H1 (cell line): ENCODE measurements at regions not wholly inside any gene's neighbourhood (a gene's known extent, or its start where the extent isn't known, plus 50 kb on each side); places are given as distances from the start of the nearest gene placed in this dataset.

Source experiments
- EGR1 ChIP-seq: IDR thresholded peaks from 2 replicates; pipeline ENCODE4 v1.6.1; 2011; ENCODE audit warnings: low read depth, low read length, borderline replicate concordance
- EP300 ChIP-seq, 2 experiments: IDR thresholded peaks; 1 replicate in 1 of 2; 2 replicates in 1 of 2; pipeline ENCODE4 v1.6.1; 2011 to 2012; ENCODE audit warnings: low read depth in 2 of 2, low read length in 2 of 2, mild to moderate bottlenecking in 2 of 2, borderline replicate concordance in 1 of 2, inconsistent platforms in 1 of 2, moderate library complexity in 1 of 2
- POLR2AphosphoS5 ChIP-seq: IDR thresholded peaks from 2 replicates; pipeline ENCODE4 v1.6.1; 2011; ENCODE audit warnings: low read depth, low read length
- SP1 ChIP-seq: IDR thresholded peaks from 2 replicates; pipeline ENCODE4 v1.6.1; 2011; ENCODE audit warnings: low read depth, low read length
- TAF7 ChIP-seq: optimal IDR thresholded peaks from 2 replicates; pipeline ENCODE3; 2011; ENCODE audit warnings: low read depth, mild to moderate bottlenecking, inconsistent platforms, low read length, moderate library complexity, borderline replicate concordance
- TF ChIP-seq, protein P1 (sequence below), 3 experiments: IDR thresholded peaks; 1 replicate in 2 of 3; 2 replicates in 1 of 3; pipeline versions ENCODE4 v1.5.1 to v1.6.1; 2011; ENCODE audit warnings: low read length in 3 of 3, mild to moderate bottlenecking in 3 of 3, inconsistent platforms in 2 of 3, low read depth in 1 of 3, moderate library complexity in 1 of 3; ENCODE audit not compliant: insufficient read depth in 1 of 3; ENCODE audit errors: control extremely low read depth in 1 of 3

DNA sequence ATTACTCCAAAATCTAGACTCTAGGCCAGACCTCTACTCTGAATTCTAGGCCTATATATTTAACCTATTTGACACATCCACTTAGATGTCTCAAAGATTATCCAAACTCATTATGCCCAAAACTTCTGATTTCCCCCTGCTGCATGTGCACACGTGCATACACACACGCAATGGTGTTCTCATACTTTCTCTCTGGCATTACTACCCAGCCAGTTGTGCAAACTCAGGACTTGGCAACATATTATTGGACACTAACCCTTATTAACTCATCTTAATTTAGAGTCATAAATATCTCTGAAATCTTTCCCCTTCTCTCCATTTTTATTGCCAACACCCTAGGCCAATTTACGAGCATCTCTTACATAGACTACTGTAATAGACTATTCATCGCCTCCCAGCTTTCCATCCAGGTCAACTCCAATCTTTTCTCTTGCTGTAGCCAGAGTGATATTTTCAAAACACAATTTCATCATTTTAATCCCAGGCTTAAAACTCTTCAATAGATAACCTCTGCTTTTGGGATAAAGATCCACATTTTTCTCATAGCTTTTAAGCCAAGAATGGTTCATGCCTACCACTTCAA is 141.2 kb upstream of the VLDLR start:
- TF ChIP-seq, protein P1, sequence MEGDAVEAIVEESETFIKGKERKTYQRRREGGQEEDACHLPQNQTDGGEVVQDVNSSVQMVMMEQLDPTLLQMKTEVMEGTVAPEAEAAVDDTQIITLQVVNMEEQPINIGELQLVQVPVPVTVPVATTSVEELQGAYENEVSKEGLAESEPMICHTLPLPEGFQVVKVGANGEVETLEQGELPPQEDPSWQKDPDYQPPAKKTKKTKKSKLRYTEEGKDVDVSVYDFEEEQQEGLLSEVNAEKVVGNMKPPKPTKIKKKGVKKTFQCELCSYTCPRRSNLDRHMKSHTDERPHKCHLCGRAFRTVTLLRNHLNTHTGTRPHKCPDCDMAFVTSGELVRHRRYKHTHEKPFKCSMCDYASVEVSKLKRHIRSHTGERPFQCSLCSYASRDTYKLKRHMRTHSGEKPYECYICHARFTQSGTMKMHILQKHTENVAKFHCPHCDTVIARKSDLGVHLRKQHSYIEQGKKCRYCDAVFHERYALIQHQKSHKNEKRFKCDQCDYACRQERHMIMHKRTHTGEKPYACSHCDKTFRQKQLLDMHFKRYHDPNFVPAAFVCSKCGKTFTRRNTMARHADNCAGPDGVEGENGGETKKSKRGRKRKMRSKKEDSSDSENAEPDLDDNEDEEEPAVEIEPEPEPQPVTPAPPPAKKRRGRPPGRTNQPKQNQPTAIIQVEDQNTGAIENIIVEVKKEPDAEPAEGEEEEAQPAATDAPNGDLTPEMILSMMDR (IDR thresholded peaks at IDR 0.05; ENCODE audit: control extremely low read depth in 1 of 3, insufficient read depth in 1 of 3, low read depth in 1 of 3, low read length in 3 of 3) = no peak
- no peak for TF ChIP-seq EGR1
- no peak for TF ChIP-seq EP300 (IDR thresholded peaks at IDR 0.05; ENCODE audit: borderline replicate concordance in 1 of 2, low read depth in 2 of 2, low read length in 2 of 2)
- TF ChIP-seq TAF7 = no peak
- no peak for TF ChIP-seq POLR2AphosphoS5
- no peak for TF ChIP-seq SP1
